Progenitor cell of endocrine pancreas (in vitro differentiated cells): ENCODE measurements at regions not wholly inside any gene's neighbourhood (a gene's known extent, or its start where the extent isn't known, plus 50 kb on each side); places are given as distances from the start of the nearest gene placed in this dataset.

Source experiments
- DNase-seq: peaks from one replicate; pipeline ENCODE4 v3.0.0; 2021; ENCODE audit warnings: low spot score; ENCODE audit not compliant: unreplicated experiment
- H3K27ac Mint-ChIP-seq: 2 replicates; pipeline ENCODE4 v1.8.0; 2021; ENCODE audit warnings: mild to moderate bottlenecking, moderate library complexity, mixed read lengths
- H3K27me3 Mint-ChIP-seq: 2 replicates; pipeline ENCODE4 v1.8.0; 2021; ENCODE audit warnings: mixed read lengths
- H3K36me3 Mint-ChIP-seq: 2 replicates; pipeline ENCODE4 v1.8.0; 2022; ENCODE audit warnings: mixed read lengths; ENCODE audit not compliant: insufficient read depth
- H3K4me1 Mint-ChIP-seq: 2 replicates; pipeline ENCODE4 v1.8.0; 2021; ENCODE audit warnings: low read depth, mixed read lengths
- H3K4me3 Mint-ChIP-seq: 2 replicates; pipeline ENCODE4 v1.8.0; 2021; ENCODE audit warnings: low read depth, mild to moderate bottlenecking, moderate library complexity, mixed read lengths
- H3K9me3 Mint-ChIP-seq: 2 replicates; pipeline ENCODE4 v1.8.0; 2021; ENCODE audit warnings: low read depth, mixed read lengths
- CTCF ChIP-seq: fragments of 200-600 bp; sonication (generic); IDR thresholded peaks from one replicate; pipeline ENCODE4 v1.5.0; 2021; ENCODE audit warnings: antibody characterized with exemption, mild to moderate bottlenecking; ENCODE audit not compliant: unreplicated experiment

- H3K4me3 Mint-ChIP-seq, result no peak overlapping the region
- H3K27me3 Mint-ChIP-seq, result peaks cover 8% of the 10 kb centered on the region
- H3K36me3 Mint-ChIP-seq, result peaks cover 3% of the 10 kb centered on the region
- peaks cover 12% of the 10 kb centered on the region for H3K9me3 Mint-ChIP-seq
- no peak overlapping the region for H3K27ac Mint-ChIP-seq
- peaks cover 4% of the 10 kb centered on the region for H3K4me1 Mint-ChIP-seq
- no peak for DNase-seq
- TF ChIP-seq CTCF, result no peak
Measured at GRCh38 chr17:72321896-72322295, 201.1 kb downstream of the SOX9 start.

GRCh38 chr17:72332367-72332766, 211.5 kb downstream of the SOX9 start:
- Mint-ChIP-seq H3K36me3 (no peaks in the 10 kb centered on the region), H3K9me3 (no peaks in the 10 kb centered on the region), H3K27ac (no peak overlapping the region), H3K4me3 (no peak overlapping the region), H3K27me3 (peaks cover 22% of the 10 kb centered on the region), H3K4me1 (peaks cover 5% of the 10 kb centered on the region)
- no peak for TF ChIP-seq CTCF
- no peak for DNase-seq

- TF ChIP-seq CTCF, result no peak
- H3K4me1 Mint-ChIP-seq, result peaks cover 7% of the 10 kb centered on the region
- peaks cover 26% of the 10 kb centered on the region for H3K27me3 Mint-ChIP-seq
- H3K9me3 Mint-ChIP-seq, result no peaks in the 10 kb centered on the region
- no peak overlapping the region for H3K27ac Mint-ChIP-seq
- DNase-seq, result no peak
- no peaks in the 10 kb centered on the region for H3K36me3 Mint-ChIP-seq
- no peak overlapping the region for H3K4me3 Mint-ChIP-seq
Measured at GRCh38 chr17:72333570-72333969, 212.8 kb downstream of the SOX9 start.

- TF ChIP-seq CTCF, result no peak
- Mint-ChIP-seq H3K27me3 (peaks cover 26% of the 10 kb centered on the region), H3K27ac (no peak overlapping the region), H3K4me1 (peaks cover 13% of the 10 kb centered on the region), H3K4me3 (no peak overlapping the region), H3K36me3 (no peaks in the 10 kb centered on the region), H3K9me3 (no peaks in the 10 kb centered on the region)
- no peak for DNase-seq
Measured at GRCh38 chr17:72334205-72334604, 213.4 kb downstream of the SOX9 start.

GRCh38 chr17:72336026-72336803, 215.4 kb downstream of the SOX9 start:
- no peak for TF ChIP-seq CTCF
- Mint-ChIP-seq H3K4me1 (peaks cover 16% of the 10 kb centered on the region), H3K27ac (no peak overlapping the region), H3K4me3 (no peak overlapping the region), H3K36me3 (no peaks in the 10 kb centered on the region), H3K9me3 (no peaks in the 10 kb centered on the region), H3K27me3 (peaks cover 31% of the 10 kb centered on the region)
- no peak for DNase-seq
